ENCODE measurements at regions not wholly inside any gene's neighbourhood (a gene's known extent, or its start where the extent isn't known, plus 50 kb on each side); places are given as distances from the start of the nearest gene placed in this dataset.

- no peak for FAIRE-seq
Observed at GRCh38 chr3:191750618-191751017, 289.7 kb downstream of the PYDC2 start.

GRCh38 chr3:191753196-191753595, 292.2 kb downstream of the PYDC2 start:
- no peak for FAIRE-seq

- no peak for FAIRE-seq
Observed at GRCh38 chr3:191761906-191762305, 300.9 kb downstream of the PYDC2 start.

GRCh38 chr3:191762323-191762960, 301.5 kb downstream of the PYDC2 start:
- no peak for FAIRE-seq

GRCh38 chr3:191768421-191768820, 307.5 kb downstream of the PYDC2 start:
- no peak for FAIRE-seq

- no peak for FAIRE-seq
Observed at GRCh38 chr3:191770541-191770940, 309.6 kb downstream of the PYDC2 start.

- FAIRE-seq = no peak
Observed at GRCh38 chr3:191774485-191774884, 313.5 kb downstream of the PYDC2 start.

GRCh38 chr3:191775451-191776233, 314.7 kb downstream of the PYDC2 start:
- no peak for FAIRE-seq

- no peak for FAIRE-seq
Observed at GRCh38 chr3:191781044-191781443, 320.1 kb downstream of the PYDC2 start.

- peak; percentile 43 for FAIRE-seq
Observed at GRCh38 chr3:191783024-191783423, 322.1 kb downstream of the PYDC2 start.

- no peak for FAIRE-seq
Observed at GRCh38 chr3:191790934-191791333, 330.0 kb downstream of the PYDC2 start.

- FAIRE-seq = no peak
Observed at GRCh38 chr3:191792580-191792979, 331.6 kb downstream of the PYDC2 start.

- no peak for FAIRE-seq
Observed at GRCh38 chr3:191795196-191795595, 334.2 kb downstream of the PYDC2 start.

- no peak for FAIRE-seq
Observed at GRCh38 chr3:191797271-191797670, 336.3 kb downstream of the PYDC2 start.

- FAIRE-seq = no peak
Observed at GRCh38 chr3:191802671-191803070, 341.7 kb downstream of the PYDC2 start.

GRCh38 chr3:191804935-191805334, 344.0 kb downstream of the PYDC2 start:
- no peak for FAIRE-seq

- no peak for FAIRE-seq
Observed at GRCh38 chr3:191808073-191808472, 347.1 kb downstream of the PYDC2 start.

- no peak for FAIRE-seq
Observed at GRCh38 chr3:191809326-191809949, 348.5 kb downstream of the PYDC2 start.

GRCh38 chr3:191813245-191813644, 352.3 kb downstream of the PYDC2 start:
- no peak for FAIRE-seq

- FAIRE-seq = no peak
Observed at GRCh38 chr3:191848818-191849217, 387.9 kb downstream of the PYDC2 start.

- FAIRE-seq = no peak
Observed at GRCh38 chr3:191859531-191859930, 398.6 kb downstream of the PYDC2 start.

GRCh38 chr3:191869738-191870415, 408.9 kb downstream of the PYDC2 start:
- FAIRE-seq = no peak

GRCh38 chr3:191873736-191874135, 412.8 kb downstream of the PYDC2 start:
- no peak for FAIRE-seq

GRCh38 chr3:191882289-191882688, 421.3 kb downstream of the PYDC2 start:
- FAIRE-seq = no peak
